Heart right ventricle (tissue), 16 donors: ENCODE measurements at regions not wholly inside any gene's neighbourhood (a gene's known extent, or its start where the extent isn't known, plus 50 kb on each side); places are given as distances from the start of the nearest gene placed in this dataset.

Source experiments
- ATAC-seq, 8 donors: fragments of 200-7000 bp; cut with Tn5 transposase; one replicate each; pipeline ENCODE4 v1.9.1; 2020; ENCODE audit warnings: mild to moderate bottlenecking in 8 of 8, moderate library complexity in 8 of 8, moderate number of reproducible peaks in 1 of 8
- DNase-seq, 2 donors: peaks; one replicate each; pipeline ENCODE4 v3.0.0-alpha.2; 2020
- H3K27ac ChIP-seq, 10 donors: fragments of 200-600 bp; sonication (generic) in 2 of 10; one replicate each; pipeline versions ENCODE4 v1.5.0 to v1.8.0; 2020 to 2022; ENCODE audit warnings: mild to moderate bottlenecking in 3 of 10
- H3K27me3 ChIP-seq, 7 donors: fragments of 200-600 bp; one replicate each; pipeline ENCODE4 v1.8.0; 2021 to 2022; ENCODE audit warnings: mild to moderate bottlenecking in 2 of 7
- H3K36me3 ChIP-seq, 9 donors: fragments of 200-600 bp; sonication (generic) in 1 of 9; one replicate each; pipeline versions ENCODE4 v1.5.0 to v1.8.0; 2020 to 2022; ENCODE audit warnings: mild to moderate bottlenecking in 2 of 9
- H3K4me1 ChIP-seq, 9 donors: fragments of 200-600 bp; sonication (generic) in 1 of 9; one replicate each; pipeline versions ENCODE4 v1.5.0 to v1.8.0; 2020 to 2022; ENCODE audit warnings: mild to moderate bottlenecking in 4 of 9
- H3K4me3 ChIP-seq, 10 donors: fragments of 200-600 bp; sonication (generic) in 2 of 10; one replicate each; pipeline versions ENCODE4 v1.5.0 to v1.8.0; 2020 to 2022; ENCODE audit warnings: mild to moderate bottlenecking in 7 of 10, moderate library complexity in 2 of 10
- H3K9me3 ChIP-seq, 11 donors: fragments of 200-600 bp in 10 of 11; sonication (generic) in 2 of 11; one replicate each; pipeline versions ENCODE4 v1.5.0 to v1.8.0; 2013 to 2022; ENCODE audit warnings: mild to moderate bottlenecking in 2 of 11, control low read depth in 1 of 11, moderate library complexity in 1 of 11
- CTCF ChIP-seq, 9 donors: fragments of 200-600 bp; sonication (generic) in 2 of 9; IDR thresholded peaks; one replicate each; pipeline versions ENCODE4 v1.5.0 to v1.8.0; 2021 to 2022; ENCODE audit warnings: antibody characterized with exemption in 9 of 9, mild to moderate bottlenecking in 5 of 9, moderate library complexity in 1 of 9
- WGBS, 2 donors: extraction: QIAGEN DNeasy Blood & Tissue Kit; methylation state at CpG; one replicate each; pipeline ENCODE4 v1.1.7; 2013; ENCODE audit warnings: inconsistent platforms in 1 of 2; 5-methylcytosine and 5-hydroxymethylcytosine counted together
- intact Hi-C, 10 donors: fragments of 100-400 bp; cut with DNase I; formaldehyde crosslinking; loops; one replicate each; pipeline versions ENCODE4 v1.11.1 to v1.14.2; 2022
- donor health status: Arrhythmogenic right ventricular cardiomyopathy.
- donor health status: ischemic (EF 13 %, LVEDD 7.1; RV severe dilation, severe dysfunction).
- donor health status: healthy with polysubstance abuse.
- donor health status: DM: no; HTN: yes; CAD: no.
- donor health status: DM: no; HTN: no; CAD: no.
- donor health status: ischemic (EF 25% LVEDD 6.9; RV normal size, moderate dysfunction).
- donor health status: ischemic (EF 25% LVEDD 5.7; RV mildly dilated, moderate dysfunction).
- donor health status: healthy.
- donor health status: DM: yes; HTN: yes; CAD: no.
- donor health status: Ischemic cardiomyopathy.
- donor health status: ischemic (EF 35%, LVEDD 5.7; RV mildly dilated, moderate dysfunction).
- donor health status: nonischemic (EF 11% LVEDD 7.7; RV severe dilation, severe dysfunction).
- donor health status: DM: yes; HTN: yes; CAD: no.
- donor health status: PGD.
- donor health status: ischemic (EF 29% LVEDD 5.4; RV normal size, mild dysfunction).
- donor health status: nonischemic (EF 23%, LVEDD 6.1; RV moderate dilation, normal function).

DNA sequence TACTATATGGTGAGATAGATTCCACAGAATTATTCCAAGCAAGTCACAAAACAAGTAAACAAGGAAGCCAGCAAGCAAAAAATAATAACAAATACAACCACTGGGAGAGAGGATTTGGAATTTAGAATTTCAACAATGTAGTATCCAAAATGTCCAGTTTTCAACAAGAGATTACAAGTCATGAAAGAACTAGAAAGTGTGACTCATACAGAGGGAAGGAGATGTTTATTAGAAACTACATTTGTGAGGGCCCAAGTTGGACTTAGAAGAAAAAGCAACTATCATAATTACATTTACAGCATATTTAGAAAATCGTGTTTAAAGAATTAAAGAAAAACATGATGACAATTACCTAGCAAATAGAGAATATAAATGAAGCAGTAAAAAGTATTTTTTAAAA, 494.6 kb upstream of the ID4 start:
- Histone ChIP-seq H3K27me3 (no peaks in the 10 kb centered on the region), H3K9me3 (peaks cover 0 to 30% (median 0%) of the 10 kb centered on the region in 11 donors), H3K36me3 (no peaks in the 10 kb centered on the region), H3K27ac (no peak overlapping the region), H3K4me3 (no peak overlapping the region), H3K4me1 (no peaks in the 10 kb centered on the region)
- TF ChIP-seq CTCF (IDR thresholded peaks at IDR 0.05): no peak
- no peak for DNase-seq
- 67 to 80% methylated on average over 1 of the region's 1 CpG for WGBS, 2 donors
- intact Hi-C loops: no loop called here
- ATAC-seq: no peak

DNA sequence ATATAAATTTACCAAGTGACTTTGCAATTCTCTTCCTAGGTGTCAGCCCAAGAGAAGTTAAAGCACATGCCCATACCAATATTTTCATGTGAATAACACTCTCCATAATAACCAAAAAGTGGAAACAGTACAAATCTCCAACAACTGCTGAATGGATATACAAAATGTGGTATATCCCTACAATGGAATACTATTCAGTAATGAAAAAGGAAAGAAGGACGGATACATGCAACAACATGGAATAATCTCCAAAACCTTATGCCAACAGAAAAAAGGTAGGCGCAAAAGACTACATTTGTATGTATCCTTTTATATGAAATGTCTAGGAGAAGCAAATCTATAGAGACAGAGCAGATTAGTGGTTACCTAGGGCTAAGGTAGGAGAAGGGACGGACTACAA, 487.7 kb upstream of the ID4 start:
- Histone ChIP-seq H3K9me3 (peaks cover 0 to 20% (median 9%) of the 10 kb centered on the region in 11 donors), H3K27ac (no peak overlapping the region), H3K4me3 (no peak overlapping the region), H3K27me3 (no peaks in the 10 kb centered on the region), H3K36me3 (no peaks in the 10 kb centered on the region), H3K4me1 (no peaks in the 10 kb centered on the region)
- no peak for ATAC-seq
- WGBS, 2 donors: 80 to 95% methylated on average over 3 of the region's 3 CpGs
- no peak for TF ChIP-seq CTCF (IDR thresholded peaks at IDR 0.05)
- intact Hi-C loops: no loop called here
- no peak for DNase-seq

DNA sequence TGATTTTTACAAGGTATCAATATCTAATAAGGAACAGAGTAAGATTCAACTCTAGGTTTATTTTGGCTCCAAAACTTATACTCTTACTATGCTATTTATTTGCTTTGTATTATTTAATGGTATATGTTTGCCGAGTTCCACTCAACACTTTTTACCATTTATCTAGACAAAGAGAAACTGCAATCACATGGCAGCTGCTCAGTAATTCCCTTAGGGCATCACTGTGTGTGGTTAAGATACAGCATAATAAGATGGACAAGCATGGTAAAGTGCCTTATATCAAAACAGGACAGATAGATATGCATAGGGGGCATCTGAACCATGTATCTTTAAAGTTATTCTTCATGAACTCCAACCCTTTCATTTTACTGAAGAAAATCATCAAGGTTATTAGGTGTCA, 483.0 kb upstream of the ID4 start:
- no peak for ATAC-seq
- H3K27ac ChIP-seq: no peak overlapping the region
- no peak for DNase-seq
- H3K27me3 ChIP-seq: no peaks in the 10 kb centered on the region
- no peaks in the 10 kb centered on the region for H3K4me1 ChIP-seq
- intact Hi-C loops: no loop called here
- no peak for TF ChIP-seq CTCF (IDR thresholded peaks at IDR 0.05)
- no peaks in the 10 kb centered on the region for H3K36me3 ChIP-seq
- WGBS, 2 donors: 35 to 45% methylated on average over 1 of the region's 1 CpG
- no peak overlapping the region for H3K4me3 ChIP-seq
- peaks cover 0 to 13% (median 5%) of the 10 kb centered on the region in 11 donors for H3K9me3 ChIP-seq

- no peak for ATAC-seq
- no peak for TF ChIP-seq CTCF (IDR thresholded peaks at IDR 0.05)
- Histone ChIP-seq H3K4me3 (no peak overlapping the region), H3K9me3 (no peaks in the 10 kb centered on the region), H3K4me1 (no peaks in the 10 kb centered on the region), H3K27ac (no peak overlapping the region), H3K36me3 (no peaks in the 10 kb centered on the region), H3K27me3 (no peaks in the 10 kb centered on the region)
- no peak for DNase-seq
- 91 to 92% methylated on average over 2 of the region's 2 CpGs for WGBS, 2 donors
- intact Hi-C loops: no loop called here
Observed at GRCh38 chr6:19356692-19357091, 480.5 kb upstream of the ID4 start.

GRCh38 chr6:19362396-19362795, 474.8 kb upstream of the ID4 start:
- DNase-seq (no peak), ATAC-seq (no peak)
- 72 to 81% methylated on average over 8 of the region's 8 CpGs for WGBS, 2 donors
- Histone ChIP-seq H3K4me3 (no peak overlapping the region), H3K9me3 (peaks cover 0 to 2% (median 0%) of the 10 kb centered on the region in 11 donors), H3K4me1 (no peaks in the 10 kb centered on the region), H3K36me3 (no peaks in the 10 kb centered on the region), H3K27ac (no peak overlapping the region), H3K27me3 (no peaks in the 10 kb centered on the region)
- intact Hi-C loops: no loop called here
- TF ChIP-seq CTCF (IDR thresholded peaks at IDR 0.05): no peak
